ENCODE measurements at regions not wholly inside any gene's neighbourhood (a gene's known extent, or its start where the extent isn't known, plus 50 kb on each side); places are given as distances from the start of the nearest gene placed in this dataset.

DNA sequence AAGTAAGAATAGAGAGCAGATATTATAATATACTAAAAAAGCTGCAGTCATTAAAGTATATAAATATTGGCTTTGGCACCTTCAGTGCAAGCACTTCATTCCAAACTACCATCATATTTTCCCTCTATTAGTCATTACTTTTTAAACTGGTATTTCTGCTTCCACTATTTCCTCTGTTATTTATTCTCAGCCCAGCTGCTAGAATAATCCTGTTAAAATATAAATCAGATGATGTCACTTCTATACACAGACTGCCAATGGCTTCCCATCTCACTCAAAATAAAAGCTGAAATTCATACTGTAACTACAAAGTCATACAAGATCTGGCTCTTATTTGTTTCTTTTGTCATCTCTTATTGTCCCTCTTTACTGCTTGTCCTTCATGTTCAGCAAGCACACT, 432.9 kb downstream of the TLE4 start:
- TF ChIP-seq, protein P1, sequence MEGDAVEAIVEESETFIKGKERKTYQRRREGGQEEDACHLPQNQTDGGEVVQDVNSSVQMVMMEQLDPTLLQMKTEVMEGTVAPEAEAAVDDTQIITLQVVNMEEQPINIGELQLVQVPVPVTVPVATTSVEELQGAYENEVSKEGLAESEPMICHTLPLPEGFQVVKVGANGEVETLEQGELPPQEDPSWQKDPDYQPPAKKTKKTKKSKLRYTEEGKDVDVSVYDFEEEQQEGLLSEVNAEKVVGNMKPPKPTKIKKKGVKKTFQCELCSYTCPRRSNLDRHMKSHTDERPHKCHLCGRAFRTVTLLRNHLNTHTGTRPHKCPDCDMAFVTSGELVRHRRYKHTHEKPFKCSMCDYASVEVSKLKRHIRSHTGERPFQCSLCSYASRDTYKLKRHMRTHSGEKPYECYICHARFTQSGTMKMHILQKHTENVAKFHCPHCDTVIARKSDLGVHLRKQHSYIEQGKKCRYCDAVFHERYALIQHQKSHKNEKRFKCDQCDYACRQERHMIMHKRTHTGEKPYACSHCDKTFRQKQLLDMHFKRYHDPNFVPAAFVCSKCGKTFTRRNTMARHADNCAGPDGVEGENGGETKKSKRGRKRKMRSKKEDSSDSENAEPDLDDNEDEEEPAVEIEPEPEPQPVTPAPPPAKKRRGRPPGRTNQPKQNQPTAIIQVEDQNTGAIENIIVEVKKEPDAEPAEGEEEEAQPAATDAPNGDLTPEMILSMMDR (IDR thresholded peaks at IDR 0.05): no peak
- TF ChIP-seq POLR2A (IDR thresholded peaks at IDR 0.05) (no peak), EP300 (IDR thresholded peaks at IDR 0.05) (no peak)
